ENCODE measurements at regions not wholly inside any gene's neighbourhood (a gene's known extent, or its start where the extent isn't known, plus 50 kb on each side); places are given as distances from the start of the nearest gene placed in this dataset.

GRCh38 chr1:192087334-192087733, 70.9 kb upstream of the RGS18 start:
- TF ChIP-seq EZH2 (IDR thresholded peaks at IDR 0.05; ENCODE audit: low read length), result no peak
- TF ChIP-seq, protein P1, sequence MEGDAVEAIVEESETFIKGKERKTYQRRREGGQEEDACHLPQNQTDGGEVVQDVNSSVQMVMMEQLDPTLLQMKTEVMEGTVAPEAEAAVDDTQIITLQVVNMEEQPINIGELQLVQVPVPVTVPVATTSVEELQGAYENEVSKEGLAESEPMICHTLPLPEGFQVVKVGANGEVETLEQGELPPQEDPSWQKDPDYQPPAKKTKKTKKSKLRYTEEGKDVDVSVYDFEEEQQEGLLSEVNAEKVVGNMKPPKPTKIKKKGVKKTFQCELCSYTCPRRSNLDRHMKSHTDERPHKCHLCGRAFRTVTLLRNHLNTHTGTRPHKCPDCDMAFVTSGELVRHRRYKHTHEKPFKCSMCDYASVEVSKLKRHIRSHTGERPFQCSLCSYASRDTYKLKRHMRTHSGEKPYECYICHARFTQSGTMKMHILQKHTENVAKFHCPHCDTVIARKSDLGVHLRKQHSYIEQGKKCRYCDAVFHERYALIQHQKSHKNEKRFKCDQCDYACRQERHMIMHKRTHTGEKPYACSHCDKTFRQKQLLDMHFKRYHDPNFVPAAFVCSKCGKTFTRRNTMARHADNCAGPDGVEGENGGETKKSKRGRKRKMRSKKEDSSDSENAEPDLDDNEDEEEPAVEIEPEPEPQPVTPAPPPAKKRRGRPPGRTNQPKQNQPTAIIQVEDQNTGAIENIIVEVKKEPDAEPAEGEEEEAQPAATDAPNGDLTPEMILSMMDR (optimal IDR thresholded peaks at IDR 0.05 in 1 of 3, IDR thresholded peaks at IDR 0.05 in 1 of 3, conservative IDR thresholded peaks at IDR 0.05 in 1 of 3; ENCODE audit: extremely low read depth in 1 of 3, insufficient read depth in 2 of 3, low read length in 3 of 3), result no peak

All from keratinocyte (primary cell).